Activated T-cell treated with anti-CD3 and anti-CD28 coated beads, Interleukin-2, amount 50 U/mL, for 4 hours (primary cell): ENCODE measurements at regions not wholly inside any gene's neighbourhood (a gene's known extent, or its start where the extent isn't known, plus 50 kb on each side); places are given as distances from the start of the nearest gene placed in this dataset.
"Not testable (repeated sequence)": the region's sequence is repeated elsewhere in the genome, so short reads cannot be mapped to it uniquely, and the experiment has no call there.

Experiments
- ATAC-seq, 2 donors: fragments of 200-7000 bp; cut with Tn5 transposase; one replicate each; pipeline ENCODE4 v1.10.0; 2021
- DNase-seq: peaks from one replicate; pipeline ENCODE4 v3.0.0-alpha.2; 2020
- H3K27me3 Mint-ChIP-seq: one replicate; pipeline ENCODE4 v1.8.0; 2021; ENCODE audit warnings: low read depth, mixed read lengths
- H3K36me3 Mint-ChIP-seq: one replicate; pipeline ENCODE4 v1.8.0; 2022; ENCODE audit warnings: mixed read lengths; ENCODE audit not compliant: insufficient read depth
- H3K4me1 Mint-ChIP-seq: one replicate; pipeline ENCODE4 v1.8.0; 2021; ENCODE audit warnings: low read depth, mixed read lengths
- H3K4me3 Mint-ChIP-seq: one replicate; pipeline ENCODE4 v1.8.0; 2021; ENCODE audit warnings: mild to moderate bottlenecking, moderate library complexity, mixed read lengths
- H3K9me3 Mint-ChIP-seq: one replicate; pipeline ENCODE4 v1.8.0; 2021; ENCODE audit warnings: mixed read lengths

GRCh38 chr14:53622447-53622846 lies 334.2 kb downstream of the BMP4 start:
- no peak overlapping the region for H3K4me3 Mint-ChIP-seq
- no peaks in the 10 kb centered on the region for H3K4me1 Mint-ChIP-seq
- DNase-seq (no peak), ATAC-seq (no peak)
- H3K36me3 Mint-ChIP-seq = no peaks in the 10 kb centered on the region
- no peaks in the 10 kb centered on the region for H3K9me3 Mint-ChIP-seq
- H3K27me3 Mint-ChIP-seq = no peaks in the 10 kb centered on the region

GRCh38 chr14:53621921-53622320 lies 334.7 kb downstream of the BMP4 start:
- no peaks in the 10 kb centered on the region for H3K9me3 Mint-ChIP-seq
- ATAC-seq = no peak
- H3K4me3 Mint-ChIP-seq = no peak overlapping the region
- H3K4me1 Mint-ChIP-seq = no peaks in the 10 kb centered on the region
- no peaks in the 10 kb centered on the region for H3K27me3 Mint-ChIP-seq
- no peak for DNase-seq
- H3K36me3 Mint-ChIP-seq = no peaks in the 10 kb centered on the region

DNA sequence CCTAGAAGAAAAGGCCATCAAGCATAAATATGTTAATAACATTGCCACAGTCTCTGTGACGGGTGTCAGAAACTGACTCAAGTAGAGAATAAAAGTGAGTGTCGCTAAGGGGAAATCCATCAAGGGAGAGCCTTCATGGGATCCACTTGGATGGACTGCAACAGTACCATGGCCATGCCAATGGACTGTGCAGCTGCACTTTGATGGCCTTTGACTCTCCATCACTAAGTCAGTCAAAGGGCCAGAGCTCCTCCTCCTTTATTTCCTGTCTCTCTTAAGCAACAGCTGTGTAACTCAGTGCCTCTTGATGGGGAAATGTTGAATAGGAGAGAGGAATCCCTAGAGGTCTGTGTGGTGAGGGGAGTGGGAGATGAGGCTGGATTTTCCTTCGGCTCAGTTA lies 335.2 kb downstream of the BMP4 start:
- no peaks in the 10 kb centered on the region for H3K4me1 Mint-ChIP-seq
- H3K27me3 Mint-ChIP-seq = no peaks in the 10 kb centered on the region
- H3K4me3 Mint-ChIP-seq = no peak overlapping the region
- DNase-seq (no peak), ATAC-seq (no peak)
- H3K9me3 Mint-ChIP-seq = no peaks in the 10 kb centered on the region
- no peaks in the 10 kb centered on the region for H3K36me3 Mint-ChIP-seq

- no peaks in the 10 kb centered on the region for H3K4me1 Mint-ChIP-seq
- H3K27me3 Mint-ChIP-seq = no peaks in the 10 kb centered on the region
- H3K4me3 Mint-ChIP-seq = no peak overlapping the region
- H3K9me3 Mint-ChIP-seq = peaks cover 4% of the 10 kb centered on the region
- no peak for DNase-seq
- H3K36me3 Mint-ChIP-seq = no peaks in the 10 kb centered on the region
- no peak for ATAC-seq
These were observed 335.7 kb downstream of the BMP4 start for GRCh38 chr14:53620890-53621289.

- no peaks in the 10 kb centered on the region for H3K36me3 Mint-ChIP-seq
These were observed 336.3 kb downstream of the BMP4 start for GRCh38 chr14:53620317-53620716.

GRCh38 chr14:53619691-53620231 lies 336.9 kb downstream of the BMP4 start:
- Mint-ChIP-seq H3K27me3 (no peaks in the 10 kb centered on the region), H3K4me1 (no peaks in the 10 kb centered on the region), H3K36me3 (no peaks in the 10 kb centered on the region), H3K4me3 (no peak overlapping the region), H3K9me3 (peaks cover 4% of the 10 kb centered on the region)
- ATAC-seq = no peak
- no peak for DNase-seq

More at GRCh38 chr14:53620317-53620716, 336.3 kb downstream of the BMP4 start:
- Mint-ChIP-seq H3K4me1 (no peaks in the 10 kb centered on the region), H3K4me3 (no peak overlapping the region), H3K27me3 (no peaks in the 10 kb centered on the region), H3K9me3 (peaks cover 4% of the 10 kb centered on the region)
- DNase-seq (no peak), ATAC-seq (no peak)

- not testable (repeated sequence) for ATAC-seq, H3K27me3 Mint-ChIP-seq, H3K9me3 Mint-ChIP-seq, H3K36me3 Mint-ChIP-seq, DNase-seq, H3K4me3 Mint-ChIP-seq, H3K4me1 Mint-ChIP-seq
These were observed 340.1 kb downstream of the BMP4 start for GRCh38 chr14:53616536-53616935.

DNA sequence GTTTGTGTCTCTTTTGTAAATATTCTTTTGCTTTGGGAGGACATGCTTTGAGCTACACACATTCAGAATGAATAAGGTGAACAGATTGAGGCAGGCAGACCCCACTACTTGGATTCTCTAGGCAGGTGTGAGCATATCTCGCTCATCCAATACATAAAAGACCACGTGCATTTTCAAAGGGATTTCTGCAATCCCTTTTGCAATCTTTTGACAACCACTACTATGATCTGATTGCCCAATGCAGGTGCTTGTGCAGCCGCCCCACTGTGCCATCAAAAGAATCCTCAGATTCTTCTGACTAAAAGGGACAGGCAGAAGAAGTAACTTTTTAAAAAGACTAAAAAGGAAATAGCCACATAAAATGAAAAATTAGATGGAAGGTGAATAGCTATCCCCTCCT lies 341.4 kb downstream of the BMP4 start:
- no peak for ATAC-seq
- Mint-ChIP-seq H3K27me3 (no peaks in the 10 kb centered on the region), H3K4me1 (no peaks in the 10 kb centered on the region), H3K36me3 (no peaks in the 10 kb centered on the region), H3K9me3 (peaks cover 12% of the 10 kb centered on the region), H3K4me3 (no peak overlapping the region)
- DNase-seq = no peak

DNA sequence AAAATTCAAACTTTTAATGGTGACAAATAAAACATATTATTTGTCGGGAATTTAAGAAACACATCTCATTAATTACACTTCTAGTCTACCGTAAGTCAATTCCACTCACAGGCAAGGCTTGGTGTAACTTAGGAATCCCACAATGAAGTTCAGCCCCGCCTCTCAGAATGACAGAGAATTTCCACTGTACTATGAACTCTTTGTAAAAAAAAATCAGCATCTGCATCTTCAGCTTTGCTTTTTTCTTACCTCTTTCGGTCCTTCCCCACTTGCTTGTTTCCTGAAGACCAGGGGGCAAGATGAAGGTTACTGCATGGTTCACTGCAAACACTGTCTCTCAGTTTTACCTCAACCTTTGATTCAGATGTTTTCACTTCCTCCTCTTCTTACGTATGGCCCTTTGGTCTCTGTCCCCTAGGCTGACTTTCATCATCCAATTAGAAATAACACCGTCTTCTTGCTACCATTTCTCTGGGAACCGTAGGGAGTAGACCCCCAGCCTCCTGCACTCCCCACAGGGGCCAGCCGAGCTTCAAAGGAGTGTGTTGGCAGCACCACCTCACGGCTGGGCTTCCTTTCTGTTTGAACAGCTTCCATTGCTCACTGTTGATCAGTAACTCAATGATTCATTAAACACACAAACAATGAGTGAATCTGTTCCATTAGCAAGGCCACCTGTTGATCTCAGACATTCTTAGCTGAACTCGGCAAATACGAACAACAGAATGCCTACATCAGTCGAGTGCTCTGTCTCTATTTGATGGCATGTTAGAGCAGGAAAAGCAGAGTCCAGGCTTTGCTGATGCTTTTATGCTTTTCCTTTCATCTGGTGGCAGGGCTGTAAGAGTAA lies 343.0 kb downstream of the BMP4 start:
- Mint-ChIP-seq H3K4me3 (no peak overlapping the region), H3K9me3 (peaks cover 12% of the 10 kb centered on the region), H3K27me3 (no peaks in the 10 kb centered on the region), H3K36me3 (no peaks in the 10 kb centered on the region), H3K4me1 (no peaks in the 10 kb centered on the region)
- no peak for ATAC-seq
- no peak for DNase-seq

GRCh38 chr14:53610947-53611346 lies 345.7 kb downstream of the BMP4 start:
- H3K27me3 Mint-ChIP-seq = no peaks in the 10 kb centered on the region
- no peaks in the 10 kb centered on the region for H3K4me1 Mint-ChIP-seq
- no peak for DNase-seq
- no peaks in the 10 kb centered on the region for H3K36me3 Mint-ChIP-seq
- ATAC-seq = no peak
- no peak overlapping the region for H3K4me3 Mint-ChIP-seq
- H3K9me3 Mint-ChIP-seq = peaks cover 9% of the 10 kb centered on the region

DNA sequence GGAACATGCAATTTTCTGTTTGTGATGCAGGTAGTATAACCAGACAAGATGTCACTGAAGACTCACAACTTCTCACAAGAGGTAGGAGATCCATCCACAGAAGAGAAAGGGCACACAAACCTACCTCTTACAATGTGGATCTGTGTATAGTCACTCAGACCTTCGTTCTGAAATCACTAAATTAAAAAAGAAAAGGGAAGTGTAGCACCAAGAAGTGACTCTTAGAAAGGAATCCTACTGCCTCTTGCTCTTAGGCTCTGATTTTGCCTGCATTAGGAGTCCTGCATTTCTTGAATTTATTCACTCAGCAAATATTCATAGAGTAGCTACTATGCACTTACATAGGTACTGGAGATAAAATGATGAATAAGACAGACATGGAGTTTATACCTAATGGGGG lies 347.6 kb downstream of the BMP4 start:
- ATAC-seq (no peak), DNase-seq (no peak)
- Mint-ChIP-seq H3K36me3 (no peaks in the 10 kb centered on the region), H3K4me1 (no peaks in the 10 kb centered on the region), H3K9me3 (peaks cover 8% of the 10 kb centered on the region), H3K4me3 (no peak overlapping the region), H3K27me3 (no peaks in the 10 kb centered on the region)

- DNase-seq (no peak), ATAC-seq (no peak)
- peaks cover 8% of the 10 kb centered on the region for H3K9me3 Mint-ChIP-seq
- no peaks in the 10 kb centered on the region for H3K27me3 Mint-ChIP-seq
- H3K4me3 Mint-ChIP-seq = no peak overlapping the region
- no peaks in the 10 kb centered on the region for H3K36me3 Mint-ChIP-seq
- no peaks in the 10 kb centered on the region for H3K4me1 Mint-ChIP-seq
These were observed 348.3 kb downstream of the BMP4 start for GRCh38 chr14:53608369-53608768.

DNA sequence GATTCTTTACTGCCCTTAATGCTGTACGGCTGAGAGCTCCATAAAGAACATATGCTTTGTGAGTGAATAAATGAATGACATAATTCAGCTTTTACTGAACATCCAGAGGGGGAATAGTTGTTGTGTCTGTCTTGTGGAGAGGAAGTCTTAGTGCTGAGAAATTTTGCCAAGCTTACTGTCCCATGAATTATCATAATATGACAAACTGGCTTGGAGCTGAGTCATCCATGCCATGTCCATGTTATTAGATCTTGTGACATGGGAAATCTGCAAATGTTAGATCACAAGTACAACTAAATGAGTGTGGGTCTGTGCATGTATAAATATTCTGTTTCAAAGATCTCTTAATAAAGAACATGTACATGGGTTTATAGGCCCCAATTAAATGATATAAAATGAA lies 350.4 kb downstream of the BMP4 start:
- Mint-ChIP-seq H3K4me3 (no peak overlapping the region), H3K27me3 (no peaks in the 10 kb centered on the region), H3K36me3 (no peaks in the 10 kb centered on the region), H3K4me1 (no peaks in the 10 kb centered on the region), H3K9me3 (peaks cover 4% of the 10 kb centered on the region)
- no peak for DNase-seq
- no peak for ATAC-seq

DNA sequence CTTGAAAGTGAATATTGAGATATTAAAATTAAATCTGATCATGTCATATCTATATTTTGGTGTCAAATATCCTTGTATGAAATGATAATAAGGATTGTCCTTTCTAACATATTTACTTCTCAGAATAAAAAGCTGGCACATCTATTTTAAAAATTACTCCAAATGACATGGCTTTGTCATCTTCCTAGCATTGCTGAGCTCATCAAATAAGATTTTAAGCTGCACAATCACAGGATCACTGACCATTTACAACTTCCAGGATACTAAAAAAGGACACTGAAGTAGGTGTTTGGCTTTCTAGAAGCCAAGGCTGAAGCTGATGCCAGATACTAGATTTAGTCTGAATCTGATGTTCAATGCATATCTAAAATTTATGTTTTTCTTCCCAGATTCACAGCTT lies 351.1 kb downstream of the BMP4 start:
- no peaks in the 10 kb centered on the region for H3K9me3 Mint-ChIP-seq

DNA sequence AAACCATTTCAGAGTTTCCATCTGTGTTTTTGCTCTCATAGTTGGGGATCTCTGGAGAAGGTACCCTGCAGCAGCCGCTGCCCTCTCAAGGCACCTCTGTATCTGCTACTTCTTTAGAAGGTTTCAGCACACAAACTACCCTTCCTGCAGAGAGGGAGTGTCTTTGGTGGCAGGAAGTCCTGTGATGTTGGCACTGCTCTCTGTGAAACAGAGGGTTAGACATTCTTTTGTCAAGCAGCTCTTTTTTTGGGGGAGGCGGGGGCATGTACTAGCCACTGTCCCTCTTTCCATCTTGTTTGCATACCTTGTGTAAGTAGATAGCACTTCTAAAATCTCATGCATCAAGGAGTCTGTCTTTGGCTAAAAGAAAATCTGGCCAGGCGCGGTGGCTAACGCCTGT lies 352.6 kb downstream of the BMP4 start:
- Mint-ChIP-seq H3K4me1 (no peaks in the 10 kb centered on the region), H3K9me3 (no peaks in the 10 kb centered on the region), H3K27me3 (no peaks in the 10 kb centered on the region), H3K4me3 (no peak overlapping the region), H3K36me3 (no peaks in the 10 kb centered on the region)
- no peak for DNase-seq
- ATAC-seq = no peak

More for the DNA sequence above, 351.1 kb downstream of the BMP4 start:
- DNase-seq (no peak), ATAC-seq (no peak)
- H3K4me3 Mint-ChIP-seq = no peak overlapping the region
- no peaks in the 10 kb centered on the region for H3K4me1 Mint-ChIP-seq
- no peaks in the 10 kb centered on the region for H3K36me3 Mint-ChIP-seq
- no peaks in the 10 kb centered on the region for H3K27me3 Mint-ChIP-seq
